GM23338 (cell line): ENCODE measurements at regions not wholly inside any gene's neighbourhood (a gene's known extent, or its start where the extent isn't known, plus 50 kb on each side); places are given as distances from the start of the nearest gene placed in this dataset.

Experiments used
- CTCF ChIP-seq, 2 experiments: fragments of 200-600 bp in 1 of 2; sonication (generic) in 1 of 2; conservative IDR thresholded peaks; 2 replicates each; pipeline versions ENCODE4 v1.5.1 to v1.6.1; 2016 to 2017; ENCODE audit warnings: antibody characterized with exemption in 2 of 2, low read depth in 2 of 2, mild to moderate bottlenecking in 2 of 2, moderate library complexity in 1 of 2
- EZH2 ChIP-seq: fragments of 200-600 bp; sonication (generic); IDR thresholded peaks from one replicate; pipeline ENCODE4 v1.8.0; 2017; ENCODE audit warnings: antibody characterized with exemption, mild to moderate bottlenecking, low read depth; ENCODE audit not compliant: unreplicated experiment
- POLR2AphosphoS5 ChIP-seq: IDR thresholded peaks from 2 replicates; pipeline ENCODE4 v1.6.1; 2016; ENCODE audit warnings: antibody characterized with exemption, low read depth

- TF ChIP-seq CTCF (conservative IDR thresholded peaks at IDR 0.05; ENCODE audit: low read depth in 2 of 2) (no peak), EZH2 (no peak), POLR2AphosphoS5 (no peak)
Observed at GRCh38 chrX:98362630-98363029, 1478.9 kb downstream of the RPA4 start.
